GM06990 (cell line): ENCODE measurements at regions not wholly inside any gene's neighbourhood (a gene's known extent, or its start where the extent isn't known, plus 50 kb on each side); places are given as distances from the start of the nearest gene placed in this dataset.
"Not testable (repeated sequence)": the region's sequence is repeated elsewhere in the genome, so short reads cannot be mapped to it uniquely, and the experiment has no call there.

ENCODE experiments used
- DNase-seq: peaks from one replicate; pipeline ENCODE4 v3.0.0-alpha.2; 2011; ENCODE audit not compliant: insufficient read length; ENCODE audit errors: extremely low read depth
- H3K27me3 ChIP-seq: replicated peaks from 2 replicates; pipeline ENCODE4 v1.6.0; 2011; ENCODE audit warnings: low read length; ENCODE audit not compliant: control insufficient read depth, insufficient read depth
- H3K36me3 ChIP-seq: 2 replicates; pipeline ENCODE4 v1.5.1; 2011; ENCODE audit warnings: low read length; ENCODE audit not compliant: control insufficient read depth, insufficient read depth
- H3K4me3 ChIP-seq: replicated peaks from 2 replicates; pipeline ENCODE4 v1.5.1; 2011; ENCODE audit warnings: low read depth, mild to moderate bottlenecking, control low read depth, low read length
- CTCF ChIP-seq: IDR thresholded peaks from 2 replicates; pipeline ENCODE4 v1.5.1; 2011; ENCODE audit warnings: low read length, control low read depth, mild to moderate bottlenecking, inconsistent platforms; ENCODE audit not compliant: insufficient read depth, poor library complexity, severe bottlenecking

GRCh38 chrX:47776292-47777006 lies 60.3 kb upstream of the ZNF81 start:
- DNase-seq: no peak
- no peak overlapping the region for H3K4me3 ChIP-seq
- TF ChIP-seq CTCF: no peak
- no peaks in the 10 kb centered on the region for H3K27me3 ChIP-seq
- no peaks in the 10 kb centered on the region for H3K36me3 ChIP-seq

- Histone ChIP-seq H3K27me3 (no peaks in the 10 kb centered on the region), H3K36me3 (no peaks in the 10 kb centered on the region), H3K4me3 (no peak overlapping the region)
- DNase-seq: no peak
- no peak for TF ChIP-seq CTCF
These were observed 63.9 kb upstream of the ZNF81 start for GRCh38 chrX:47772764-47773163.

GRCh38 chrX:47771473-47771872 lies 65.2 kb upstream of the ZNF81 start:
- Histone ChIP-seq H3K4me3 (no peak overlapping the region), H3K36me3 (no peaks in the 10 kb centered on the region), H3K27me3 (no peaks in the 10 kb centered on the region)
- no peak for DNase-seq
- TF ChIP-seq CTCF: no peak

- not testable (repeated sequence) for H3K36me3 ChIP-seq, H3K27me3 ChIP-seq, DNase-seq, H3K4me3 ChIP-seq
These were observed 73.9 kb upstream of the ZNF81 start for GRCh38 chrX:47762826-47763225.

GRCh38 chrX:47752685-47753084 lies 84.0 kb upstream of the ZNF81 start:
- Histone ChIP-seq H3K27me3 (no peaks in the 10 kb centered on the region), H3K36me3 (no peaks in the 10 kb centered on the region), H3K4me3 (no peak overlapping the region)
- TF ChIP-seq CTCF: no peak
- no peak for DNase-seq

GRCh38 chrX:47751670-47752069 lies 85.0 kb upstream of the ZNF81 start:
- Histone ChIP-seq H3K27me3 (no peaks in the 10 kb centered on the region), H3K36me3 (no peaks in the 10 kb centered on the region), H3K4me3 (no peak overlapping the region)
- peak; percentile 48 for TF ChIP-seq CTCF
- peak; percentile 16 for DNase-seq
